NCI-H1092 treated with DMSO at 0.1 percent for 48 hours (cell line): ENCODE measurements at regions not wholly inside any gene's neighbourhood (a gene's known extent, or its start where the extent isn't known, plus 50 kb on each side); places are given as distances from the start of the nearest gene placed in this dataset.

ENCODE experiments used
- DNase-seq: peaks from one replicate; lab custom pipeline; 2025; lab: John Stamatoyannopoulos, UW

DNA sequence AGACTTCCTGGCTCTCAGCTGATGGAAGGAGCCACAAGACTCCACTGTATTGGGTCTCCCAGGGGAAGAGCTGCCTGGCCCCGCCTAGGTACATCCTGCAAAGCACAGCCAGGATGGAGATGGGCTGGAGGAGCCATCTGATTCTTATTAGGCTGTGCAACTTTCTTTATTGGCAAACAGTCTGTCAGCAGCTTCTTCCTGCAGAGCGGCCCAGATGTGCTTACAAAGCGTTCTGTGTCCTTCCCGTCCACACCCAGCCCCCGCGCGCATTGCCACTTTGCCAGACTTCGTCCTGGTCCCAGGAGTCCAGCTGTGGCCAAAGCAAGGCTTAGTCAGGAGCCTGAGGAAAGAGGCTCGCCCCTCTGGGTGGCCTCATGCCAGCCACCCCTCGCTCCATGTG, 409.3 kb downstream of the ZNF536 start:
- no peak for DNase-seq

DNA sequence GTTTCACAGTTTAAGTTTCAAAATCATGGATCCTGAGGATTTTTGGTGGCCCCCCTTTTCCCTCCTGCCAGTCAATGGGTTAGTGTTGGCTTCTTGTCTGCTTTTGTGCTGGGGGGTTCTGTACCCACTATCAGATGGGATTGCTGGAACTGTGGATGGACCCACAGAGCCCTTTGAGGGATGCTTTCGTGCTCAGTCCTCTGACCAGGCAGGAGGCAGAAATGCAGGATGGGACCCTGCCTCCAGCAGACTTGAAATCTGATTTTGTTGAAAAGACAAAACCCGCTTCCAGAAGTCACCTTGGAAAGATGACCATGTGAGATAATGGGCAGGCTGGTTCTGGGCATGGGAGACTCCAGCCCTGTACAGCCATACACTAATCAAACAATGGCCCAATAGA, 408.9 kb downstream of the ZNF536 start:
- DNase-seq: no peak

DNA sequence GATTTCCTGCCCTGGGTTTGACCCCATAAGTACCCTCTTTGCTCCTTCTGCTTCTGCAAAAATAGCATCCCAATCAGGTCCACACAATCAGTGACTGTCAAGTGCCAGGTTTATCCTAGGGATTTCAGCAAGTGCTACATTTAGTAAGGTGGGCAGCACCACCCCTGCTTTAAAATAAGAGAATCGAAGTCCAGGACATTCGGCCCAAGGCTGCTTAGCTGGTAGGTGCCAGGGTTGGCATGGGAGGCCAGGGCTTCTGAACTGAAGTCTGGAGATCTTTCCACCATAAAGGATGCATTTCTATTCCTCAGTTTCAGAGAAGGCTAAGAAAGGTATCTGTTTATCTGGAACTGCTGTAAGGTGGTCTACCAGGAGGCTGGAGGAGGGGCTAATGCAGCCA, 408.3 kb downstream of the ZNF536 start:
- DNase-seq: no peak

DNA sequence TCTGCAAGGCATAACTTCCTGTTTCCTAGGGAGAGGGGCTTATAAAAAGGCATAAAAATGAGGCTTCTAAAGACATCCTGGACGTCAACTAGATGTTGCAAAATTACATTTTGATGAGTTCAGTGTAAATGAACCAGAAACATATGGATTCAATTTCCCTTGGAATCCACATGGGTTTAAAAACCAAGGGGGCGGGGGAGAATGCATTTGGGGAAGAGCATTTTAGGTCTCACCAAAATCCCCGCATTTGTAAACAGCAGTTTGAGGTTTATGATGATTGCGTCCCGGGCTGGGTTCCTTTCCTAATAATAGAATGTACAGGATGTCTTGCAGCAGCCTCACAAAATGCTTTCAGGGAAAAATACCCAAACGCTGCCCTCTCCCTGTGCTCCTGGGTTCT, 407.8 kb downstream of the ZNF536 start:
- no peak for DNase-seq

DNA sequence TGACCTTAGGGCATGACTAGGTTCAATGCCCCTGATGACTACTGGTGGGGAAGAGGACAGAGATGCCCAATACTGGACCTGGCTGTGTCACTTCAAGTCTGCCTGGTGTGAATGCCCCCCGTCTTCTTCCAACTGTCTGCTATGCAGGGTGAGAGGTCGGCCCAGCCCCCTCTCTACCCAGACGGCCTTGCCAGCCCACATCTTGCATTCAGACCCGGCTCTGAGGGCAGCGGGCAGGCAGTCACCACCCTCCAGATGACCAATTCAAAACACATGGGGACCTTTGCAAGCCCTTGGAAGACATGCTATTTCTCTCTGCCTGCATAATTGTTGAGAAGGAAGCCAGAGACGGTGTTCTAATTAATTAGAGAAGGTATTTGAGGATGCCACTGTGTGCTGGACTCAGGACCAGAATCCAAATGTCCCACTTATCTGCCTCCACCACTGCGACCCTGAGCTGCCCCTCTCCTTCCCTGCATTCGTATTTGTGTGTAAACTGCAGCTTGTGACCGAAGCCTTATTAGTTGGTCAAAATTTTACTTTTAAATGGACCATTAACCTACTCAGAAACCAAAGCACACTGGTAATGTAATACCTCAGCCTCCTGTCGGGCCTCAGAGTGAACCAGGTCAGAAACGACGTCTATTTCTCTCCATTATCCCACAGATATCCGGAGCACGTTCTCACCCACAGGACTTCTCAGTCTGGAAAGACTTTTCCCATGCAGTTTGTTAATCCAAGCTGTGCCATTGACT, 407.0 kb downstream of the ZNF536 start:
- no peak for DNase-seq

DNA sequence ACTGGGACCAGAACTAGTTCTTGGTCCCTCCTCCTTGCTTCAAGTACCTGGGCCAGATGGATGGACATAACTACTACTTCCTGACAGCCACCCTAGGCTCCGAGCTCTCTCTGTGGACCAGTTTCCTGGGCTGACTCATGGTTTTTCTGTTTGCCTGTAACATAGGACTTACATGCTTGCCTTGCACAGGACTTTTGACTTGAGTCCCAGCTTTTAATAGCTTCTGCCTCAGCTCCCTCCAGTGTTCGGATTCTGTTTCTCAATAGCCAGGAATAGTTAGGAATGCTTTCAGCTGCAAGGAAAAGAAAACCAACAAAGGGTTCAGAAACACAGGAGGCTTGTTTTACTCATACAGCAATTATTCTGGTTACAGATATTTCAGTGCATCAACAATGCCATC, 405.9 kb downstream of the ZNF536 start:
- no peak for DNase-seq

DNA sequence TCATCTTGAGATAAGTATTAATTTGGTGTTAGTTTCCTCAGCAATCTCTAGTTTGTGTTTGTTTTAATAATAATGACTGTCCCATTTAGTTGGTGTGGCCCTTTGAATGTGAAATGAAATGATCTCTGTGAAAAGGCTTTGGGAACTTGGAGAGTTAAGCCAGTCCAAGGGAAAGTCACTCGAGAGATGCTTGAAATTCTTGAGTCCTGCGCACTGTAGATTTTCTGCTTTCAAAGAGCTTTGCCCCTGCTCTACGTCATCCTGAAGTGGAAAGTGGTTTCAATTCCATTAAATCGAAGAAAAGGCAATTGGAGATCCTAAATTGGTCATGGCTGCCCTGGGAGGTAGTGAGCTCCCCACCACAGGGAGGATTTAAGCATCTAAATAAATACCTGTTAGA, 403.8 kb downstream of the ZNF536 start:
- DNase-seq: no peak

DNA sequence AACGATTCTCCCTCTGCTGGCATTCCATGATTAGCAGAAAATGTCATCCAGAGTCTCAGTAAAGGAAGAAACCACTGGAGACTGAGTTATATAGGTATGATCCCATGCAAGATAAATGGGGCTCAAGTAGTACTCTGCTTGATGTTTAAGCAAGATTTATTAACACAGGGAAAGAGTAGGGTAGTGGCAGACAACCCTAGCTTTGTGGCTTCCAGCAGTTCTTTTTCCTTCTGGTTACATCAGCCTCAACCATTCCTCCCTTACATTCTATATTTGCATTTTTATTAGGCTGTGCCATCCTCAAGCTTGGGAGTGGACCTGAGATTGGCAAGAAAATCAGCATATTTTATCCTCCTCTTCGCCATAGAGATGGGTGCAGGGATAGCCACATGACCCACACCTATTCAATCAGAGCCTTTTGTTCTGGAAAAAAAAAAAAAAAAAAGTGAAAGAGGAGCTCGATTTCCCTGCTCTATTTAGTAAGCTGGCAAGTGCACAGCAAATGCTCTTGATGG, 402.1 kb downstream of the ZNF536 start:
- DNase-seq: no peak

DNA sequence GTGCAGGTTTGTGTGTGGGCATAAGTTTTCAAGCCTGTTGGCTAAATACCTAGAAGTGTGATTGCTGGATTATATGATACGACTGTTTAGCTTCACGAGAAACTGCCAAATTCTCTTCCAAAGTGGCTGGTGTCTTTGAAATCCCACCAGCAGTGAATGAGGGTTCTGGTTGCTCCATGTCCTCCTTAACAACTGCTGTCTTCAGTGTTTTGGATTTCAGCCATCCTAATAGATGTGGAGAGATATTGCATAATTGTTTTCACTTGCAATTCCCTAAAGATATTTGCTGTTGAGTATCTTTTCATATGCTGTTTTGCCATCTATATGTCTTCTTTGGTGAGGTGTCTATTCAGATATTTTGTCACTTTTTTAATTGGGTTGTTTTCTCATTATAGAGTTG, 390.5 kb downstream of the ZNF536 start:
- DNase-seq: no peak

DNA sequence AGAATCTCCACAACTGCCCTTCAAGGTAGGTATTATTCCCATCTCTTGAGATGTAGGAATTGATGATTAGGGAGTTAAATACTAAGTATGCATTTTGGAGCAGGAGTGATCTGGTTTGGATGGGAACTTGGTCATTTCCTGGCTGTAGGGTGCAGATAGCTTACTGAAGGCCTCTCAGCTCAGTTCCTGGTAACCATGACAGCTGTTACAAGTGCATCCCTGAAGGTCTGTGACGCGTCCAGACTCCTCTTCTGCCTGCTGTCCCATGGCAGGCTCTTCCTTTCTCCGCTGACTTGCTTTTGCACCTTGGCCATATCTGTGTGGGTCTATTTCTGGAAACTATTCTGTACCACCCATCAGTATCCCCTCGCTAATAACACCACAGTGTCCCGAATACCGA, 387.8 kb downstream of the ZNF536 start:
- no peak for DNase-seq

DNA sequence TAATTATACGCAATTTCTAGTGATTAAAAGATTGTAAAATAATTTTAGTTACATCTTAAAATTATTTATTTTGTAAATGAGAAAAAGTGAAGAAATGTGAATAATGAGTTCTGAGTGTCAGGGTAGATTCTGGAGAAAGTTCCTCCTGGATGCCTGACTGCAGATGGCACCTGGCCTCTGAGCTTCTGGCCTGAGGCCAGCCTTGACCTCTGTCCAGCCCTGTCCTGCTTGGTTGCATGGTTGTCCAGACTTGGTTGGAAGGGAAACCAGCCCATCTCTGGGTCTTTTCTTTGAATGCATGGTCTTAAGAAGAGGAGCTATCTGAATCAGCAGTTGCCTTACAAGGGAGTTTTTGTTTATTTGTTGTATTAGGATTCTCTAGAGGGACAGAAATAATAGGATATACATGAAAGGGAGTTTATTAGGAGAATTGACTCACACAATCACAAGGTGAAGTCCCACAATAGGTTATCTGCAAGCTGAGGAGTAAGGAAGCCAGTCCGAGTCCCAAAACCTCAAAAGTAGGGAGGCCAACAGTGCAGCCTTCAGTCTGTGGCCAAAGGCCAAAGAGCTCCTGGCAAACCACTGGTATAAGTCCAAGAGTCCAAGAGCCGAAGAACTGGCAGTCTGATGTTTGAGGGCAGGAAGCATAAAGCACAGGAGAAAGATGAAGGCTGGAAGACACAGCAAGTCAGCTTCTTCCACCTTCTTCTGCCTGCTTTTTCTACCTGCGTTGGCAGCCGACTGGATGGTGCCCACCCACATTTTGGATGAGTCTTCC, 385.8 kb downstream of the ZNF536 start:
- no peak for DNase-seq

DNA sequence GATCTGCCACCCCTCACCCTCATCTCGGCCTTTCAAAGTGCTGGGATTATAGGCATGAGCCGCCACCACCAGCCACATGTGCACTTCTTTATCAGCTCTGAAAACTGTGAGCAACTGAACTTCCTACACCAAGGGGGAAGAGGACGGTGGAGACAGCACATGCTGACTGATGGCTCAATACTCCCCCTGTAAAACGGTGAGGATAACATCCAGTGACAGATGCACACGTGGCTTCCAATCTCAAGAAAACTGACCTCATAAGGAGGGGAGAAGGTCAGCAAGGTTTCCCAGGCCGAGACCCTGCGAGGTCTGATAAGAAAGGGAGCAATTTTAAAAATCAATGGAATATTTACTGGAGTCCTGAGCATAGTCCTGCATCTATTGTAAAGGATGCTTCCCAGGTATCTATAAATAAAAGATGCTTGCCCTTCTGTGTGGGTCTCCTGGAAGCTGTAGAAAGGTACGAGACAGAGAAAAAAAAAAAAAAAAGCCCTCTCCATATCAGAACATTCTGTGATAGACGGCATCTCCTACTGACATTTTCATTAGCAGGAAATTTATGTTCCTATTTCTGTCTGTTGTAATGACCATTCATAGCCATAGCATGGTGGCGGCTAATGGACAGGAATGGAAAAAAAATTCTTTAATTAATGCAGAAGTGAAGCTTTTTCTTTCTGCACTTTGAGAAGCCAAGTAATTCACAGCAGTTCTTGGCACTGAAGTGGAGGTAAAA, 385.1 kb downstream of the ZNF536 start:
- DNase-seq: no peak

DNA sequence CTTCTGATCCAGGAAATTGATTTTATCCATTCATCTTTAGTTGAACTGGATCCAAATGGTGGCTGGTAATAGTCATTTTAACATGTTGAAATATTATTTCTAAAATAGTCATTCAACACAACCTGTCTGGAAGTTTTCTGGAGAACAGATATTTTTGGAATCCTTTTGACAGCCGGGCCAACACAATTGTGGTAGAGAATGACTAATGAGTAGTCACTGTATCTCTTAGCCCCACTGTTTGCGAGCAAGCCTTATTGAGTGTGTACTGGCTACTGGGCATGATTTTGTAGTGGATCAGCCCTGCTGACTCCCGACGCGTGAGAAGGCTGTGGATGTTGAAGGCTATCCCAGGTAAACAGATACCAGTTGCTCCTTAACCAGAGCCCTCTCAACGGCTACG, 383.4 kb downstream of the ZNF536 start:
- DNase-seq: no peak

DNA sequence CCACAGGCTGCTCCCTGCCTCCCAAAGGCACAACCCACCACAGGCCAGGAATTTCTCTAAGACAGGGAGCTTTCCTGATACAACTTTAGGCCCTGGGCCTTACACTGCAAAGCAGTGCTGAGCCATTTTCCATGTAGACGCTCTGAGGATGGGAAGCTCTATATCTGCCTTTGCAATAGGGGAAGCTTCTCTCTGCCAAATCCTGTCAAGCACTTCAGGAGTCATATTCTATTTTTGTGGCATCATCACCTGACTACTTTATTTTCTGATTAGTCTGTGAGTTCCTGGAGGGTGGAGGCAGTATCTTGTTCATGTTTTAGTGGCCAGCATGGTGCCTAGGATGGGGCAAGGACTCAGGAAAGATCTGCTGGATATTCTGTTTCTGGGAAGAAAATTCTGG, 382.0 kb downstream of the ZNF536 start:
- no peak for DNase-seq

DNA sequence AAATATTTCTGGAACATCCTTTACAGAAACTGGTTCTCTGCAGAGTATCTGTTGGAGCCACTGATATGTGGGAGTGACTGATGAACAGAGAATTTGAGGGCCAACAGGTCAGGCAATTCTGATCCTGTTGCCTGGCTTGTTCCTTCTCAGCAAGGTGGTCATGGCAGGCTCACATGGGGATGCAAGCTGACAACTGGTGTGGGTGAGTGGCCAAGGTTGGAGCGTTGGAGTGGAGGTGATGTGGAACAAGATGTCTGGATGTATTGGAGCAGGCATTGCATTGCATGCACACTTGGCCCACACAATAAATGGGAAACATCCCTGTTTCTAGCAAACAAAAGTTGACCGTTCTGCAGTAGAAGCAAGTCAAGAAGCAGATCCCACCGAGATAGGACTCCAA, 380.7 kb downstream of the ZNF536 start:
- no peak for DNase-seq

DNA sequence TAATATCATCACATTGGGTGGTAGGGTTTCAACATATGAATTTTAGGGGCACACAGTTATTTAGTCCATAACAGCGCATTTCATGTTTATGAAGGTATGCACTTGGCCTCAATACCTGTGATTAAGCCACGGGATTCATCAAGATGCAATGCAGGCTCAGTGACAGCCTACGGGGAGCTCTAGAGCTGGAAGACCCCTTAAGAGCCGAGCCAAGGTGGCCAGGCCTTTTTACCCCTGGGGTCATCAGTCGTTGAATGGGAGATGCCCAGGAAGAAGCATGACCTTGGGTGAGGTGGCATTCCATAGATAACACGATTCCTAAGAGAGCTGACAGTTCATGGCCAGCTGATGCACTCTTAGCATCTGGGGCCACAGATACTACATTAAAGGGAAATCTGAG, 380.0 kb downstream of the ZNF536 start:
- DNase-seq: no peak

DNA sequence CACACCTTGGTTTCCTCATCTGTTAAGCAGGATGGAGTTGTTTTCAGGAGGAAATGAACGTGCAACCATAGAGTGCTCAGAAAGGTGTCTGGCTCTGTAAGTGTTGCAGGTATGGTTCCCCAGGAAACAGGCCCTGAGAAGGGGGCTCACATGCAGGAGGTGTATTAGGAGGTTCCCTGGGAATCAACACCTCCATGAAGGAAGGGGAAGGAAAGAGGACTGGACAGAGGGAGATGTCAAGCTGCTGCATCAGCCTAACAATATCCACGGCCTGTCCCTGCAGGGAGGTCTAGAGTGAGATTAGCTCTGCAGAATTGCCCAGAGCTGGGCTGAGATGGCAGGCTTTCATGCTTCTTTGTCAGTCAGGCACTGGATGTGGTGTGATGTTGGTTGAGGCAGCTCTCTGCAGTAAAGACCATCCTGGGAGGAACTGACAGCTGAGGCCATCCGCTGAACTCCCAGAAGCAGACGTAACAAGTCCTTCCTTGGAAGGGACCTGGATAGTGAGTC, 373.3 kb downstream of the ZNF536 start:
- no peak for DNase-seq

DNA sequence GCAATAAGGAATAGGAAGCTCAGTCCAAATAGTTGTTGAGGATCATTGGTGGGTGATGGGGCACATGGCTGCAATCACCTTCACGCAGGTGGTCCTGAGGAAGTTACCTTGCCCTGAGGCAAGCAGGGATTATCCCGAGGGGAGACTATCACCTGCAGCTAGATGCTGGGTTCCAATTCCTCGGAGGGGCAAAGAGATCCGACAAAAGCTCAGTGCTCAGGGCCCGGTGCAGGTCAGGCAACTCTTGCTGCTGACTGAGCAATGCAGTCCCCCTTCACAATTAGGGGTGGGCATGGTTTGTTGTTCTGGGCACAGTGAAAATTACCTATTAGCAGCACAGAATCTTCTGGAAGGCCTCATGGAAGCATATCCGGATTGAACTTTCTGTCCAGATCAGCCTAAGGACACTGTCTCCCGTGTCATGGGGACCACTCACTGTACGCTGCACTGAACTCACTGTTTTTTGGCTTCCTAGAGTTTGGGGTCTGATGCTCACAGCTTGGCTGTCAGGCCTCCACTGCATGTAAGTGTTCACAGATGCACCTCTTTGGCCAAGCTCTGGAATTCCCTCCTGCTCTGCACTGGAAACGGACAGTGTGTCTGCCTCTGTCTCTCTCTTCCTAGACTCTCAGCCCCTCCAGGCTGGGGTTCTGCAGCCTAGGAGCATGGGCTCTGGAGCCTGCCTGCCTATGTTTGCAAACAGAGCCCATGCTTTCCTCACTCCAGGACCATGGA, 372.7 kb downstream of the ZNF536 start:
- no peak for DNase-seq

DNA sequence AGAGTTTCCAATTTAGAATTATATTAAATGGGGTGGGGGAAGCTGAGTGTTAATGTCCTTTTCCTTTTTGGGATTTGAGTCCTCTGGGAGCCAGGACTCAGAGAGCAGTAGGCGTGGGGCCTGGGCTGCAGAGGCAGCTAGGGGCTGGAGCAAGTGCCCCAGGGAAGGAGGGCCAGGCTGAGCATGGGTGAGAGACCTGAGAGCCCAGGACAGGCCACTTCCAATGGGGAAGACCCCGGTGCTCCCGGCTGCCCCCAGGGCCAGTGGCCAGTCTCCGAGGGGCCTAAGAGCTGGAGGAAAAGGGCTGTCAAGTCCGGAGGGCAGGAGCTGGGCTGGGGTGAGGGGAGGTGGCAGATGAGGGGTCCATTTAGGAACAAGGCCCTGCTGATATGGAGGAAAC, 371.5 kb downstream of the ZNF536 start:
- no peak for DNase-seq

DNA sequence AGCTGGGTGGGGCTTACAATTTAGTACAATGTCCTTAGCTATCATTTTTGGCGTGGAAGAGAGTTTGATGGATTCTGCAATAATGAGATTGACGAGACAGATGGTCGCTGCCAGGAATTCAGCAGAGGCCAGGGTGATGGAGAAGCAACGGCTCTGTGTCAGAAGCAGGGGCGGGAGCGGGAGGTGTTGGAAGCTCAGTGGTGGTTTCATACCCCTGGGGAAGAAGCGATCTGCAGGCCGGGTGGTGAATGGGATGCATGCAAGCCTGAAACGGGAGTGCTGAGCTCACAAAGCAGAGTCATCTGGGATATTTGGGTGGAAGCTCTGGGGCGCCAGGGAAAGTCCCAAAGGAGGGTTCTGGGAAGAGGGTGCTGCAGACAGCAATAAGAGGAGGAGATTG, 370.8 kb downstream of the ZNF536 start:
- DNase-seq: no peak

DNA sequence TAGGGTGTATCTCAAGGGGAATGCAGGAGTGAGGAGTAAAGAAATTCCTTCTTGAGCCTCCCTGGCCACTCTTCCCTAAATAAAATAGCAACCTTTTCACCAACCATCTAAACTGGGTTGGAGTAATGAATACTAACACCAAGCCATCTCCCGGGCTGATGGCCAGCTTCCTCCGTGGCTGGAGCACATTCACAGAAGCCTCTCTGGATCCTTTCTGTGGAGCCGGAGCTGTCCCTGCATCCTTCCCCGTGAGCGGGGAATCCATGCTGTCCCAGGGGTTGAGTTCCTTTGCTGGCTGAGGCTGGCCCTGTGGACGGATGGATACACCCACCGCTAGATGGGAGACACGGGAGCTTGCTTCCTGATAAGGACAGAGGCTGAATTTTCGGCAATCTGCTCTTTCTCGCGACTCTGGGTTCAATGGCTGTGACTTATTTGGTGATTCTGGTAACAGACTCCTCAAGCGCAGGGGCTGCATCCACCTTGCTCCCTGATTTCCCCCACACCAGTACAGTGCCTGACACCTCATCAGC, 370.3 kb downstream of the ZNF536 start:
- DNase-seq: no peak

DNA sequence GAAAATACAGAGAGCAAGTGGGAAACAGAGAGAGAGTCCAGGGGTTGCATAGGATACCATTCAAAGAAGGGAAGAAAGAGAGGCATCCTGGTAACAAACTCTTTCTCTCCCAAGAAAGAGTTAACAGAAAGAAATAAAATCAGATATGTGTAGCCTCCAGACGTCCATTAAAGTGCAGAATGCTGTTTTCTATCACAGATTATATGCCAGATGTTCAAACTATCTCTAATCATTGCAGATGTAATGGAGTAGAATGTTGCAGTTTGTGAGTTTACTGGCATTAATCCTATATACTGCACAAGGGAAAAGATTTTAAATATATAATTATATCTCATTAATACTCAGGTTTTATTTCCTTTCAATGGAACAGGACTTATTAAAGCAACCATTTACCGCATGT, 369.4 kb downstream of the ZNF536 start:
- DNase-seq: no peak
